Neuronal stem cell (in vitro differentiated cells): ENCODE measurements at regions not wholly inside any gene's neighbourhood (a gene's known extent, or its start where the extent isn't known, plus 50 kb on each side); places are given as distances from the start of the nearest gene placed in this dataset.
"Not testable (repeated sequence)": the region's sequence is repeated elsewhere in the genome, so short reads cannot be mapped to it uniquely, and the experiment has no call there.

ENCODE experiments used
- DNase-seq: peaks from one replicate; pipeline ENCODE4 v3.0.0-alpha.2; 2013; ENCODE audit warnings: low spot score
- H2AFZ ChIP-seq: one replicate; pipeline ENCODE4 v1.6.1; 2013; ENCODE audit warnings: mild to moderate bottlenecking, low read length, inconsistent platforms
- H2AK5ac ChIP-seq: 2 replicates; pipeline ENCODE4 v1.6.1; 2013; ENCODE audit warnings: low read depth, mild to moderate bottlenecking, inconsistent platforms, low read length, moderate library complexity, mixed read lengths
- H2BK120ac ChIP-seq: 2 replicates; pipeline ENCODE4 v1.6.1; 2013; ENCODE audit warnings: low read depth, mild to moderate bottlenecking, inconsistent platforms, low read length, moderate library complexity, mixed read lengths
- H2BK12ac ChIP-seq: one replicate; pipeline ENCODE4 v1.6.1; 2013; ENCODE audit warnings: low read length, inconsistent platforms
- H2BK15ac ChIP-seq: 2 replicates; pipeline ENCODE4 v1.6.1; 2013; ENCODE audit warnings: mild to moderate bottlenecking, low read length, inconsistent platforms, mixed read lengths
- H2BK5ac ChIP-seq: one replicate; pipeline ENCODE4 v1.6.1; 2013; ENCODE audit warnings: inconsistent platforms, mild to moderate bottlenecking, low read length, moderate library complexity
- H3K14ac ChIP-seq: one replicate; pipeline ENCODE4 v1.6.1; 2013; ENCODE audit warnings: low read length, inconsistent platforms
- H3K18ac ChIP-seq: 2 replicates; pipeline ENCODE4 v1.6.1; 2013; ENCODE audit warnings: low read length, inconsistent platforms
- H3K23ac ChIP-seq: 2 replicates; pipeline ENCODE4 v1.6.1; 2013; ENCODE audit warnings: low read depth, mild to moderate bottlenecking, mixed read lengths, low read length, inconsistent platforms; ENCODE audit not compliant: poor library complexity
- H3K27ac ChIP-seq: replicated peaks from 3 replicates; pipeline ENCODE4 v1.5.1; 2013; ENCODE audit warnings: low read length, inconsistent platforms
- H3K27me3 ChIP-seq, 3 experiments: 2 replicates each; pipeline ENCODE4 v1.6.1; 2013; ENCODE audit warnings: low read length in 3 of 3, mild to moderate bottlenecking in 2 of 3, inconsistent platforms in 1 of 3, low read depth in 1 of 3, mixed read lengths in 1 of 3, moderate library complexity in 1 of 3; ENCODE audit not compliant: control insufficient read depth in 3 of 3, insufficient read depth in 3 of 3
- H3K36me3 ChIP-seq, 2 donors: replicated peaks in 1 of 2; 2 replicates each; pipeline ENCODE4 v1.6.1; 2013; ENCODE audit warnings: low read length in 2 of 2; ENCODE audit not compliant: control insufficient read depth in 2 of 2, insufficient read depth in 2 of 2
- H3K4ac ChIP-seq: 2 replicates; pipeline ENCODE4 v1.6.1; 2013; ENCODE audit warnings: inconsistent platforms, mild to moderate bottlenecking, low read length, moderate library complexity
- H3K4me1 ChIP-seq, 2 donors: 1 replicate in 1 of 2; 2 replicates in 1 of 2; pipeline ENCODE4 v1.6.1; 2013; ENCODE audit warnings: low read length in 2 of 2, low read depth in 1 of 2; ENCODE audit not compliant: control insufficient read depth in 2 of 2, insufficient read depth in 1 of 2
- H3K4me2 ChIP-seq: one replicate; pipeline ENCODE4 v1.6.1; 2013; ENCODE audit warnings: mild to moderate bottlenecking, low read length, inconsistent platforms; ENCODE audit not compliant: insufficient read depth, poor library complexity, severe bottlenecking
- H3K4me3 ChIP-seq, 2 donors: 2 replicates each; pipeline ENCODE4 v1.5.1; 2013; ENCODE audit warnings: low read length in 2 of 2, mild to moderate bottlenecking in 2 of 2, inconsistent platforms in 1 of 2, moderate library complexity in 1 of 2
- H3K79me1 ChIP-seq: one replicate; pipeline ENCODE4 v1.6.1; 2013; ENCODE audit warnings: low read depth, mild to moderate bottlenecking, inconsistent platforms, low read length, moderate library complexity
- H3K9ac ChIP-seq: one replicate; pipeline ENCODE4 v1.6.1; 2013; ENCODE audit warnings: mild to moderate bottlenecking, low read depth, low read length, inconsistent platforms; ENCODE audit not compliant: poor library complexity
- H3K9me3 ChIP-seq, 2 donors: replicated peaks in 1 of 2; 2 replicates each; pipeline versions ENCODE3 to v1.6.1; 2013; ENCODE audit warnings: low read length in 2 of 2, mild to moderate bottlenecking in 2 of 2, inconsistent platforms in 1 of 2, low read depth in 1 of 2, mixed read lengths in 1 of 2, moderate library complexity in 1 of 2; ENCODE audit not compliant: control insufficient read depth in 2 of 2, insufficient read depth in 1 of 2
- H4K8ac ChIP-seq: one replicate; pipeline ENCODE4 v1.6.1; 2013; ENCODE audit warnings: low read depth, mild to moderate bottlenecking, inconsistent platforms, low read length, moderate library complexity
- H4K91ac ChIP-seq: one replicate; pipeline ENCODE4 v1.6.1; 2013; ENCODE audit warnings: low read length, low read depth, mild to moderate bottlenecking, inconsistent platforms; ENCODE audit not compliant: poor library complexity
- WGBS, 2 donors: extraction: QIAGEN DNeasy Blood & Tissue Kit; methylation state at CpG; one replicate each; pipeline ENCODE4 v1.1.7; 2013; ENCODE audit warnings: missing lambda C conversion rate in 2 of 2, mixed read lengths in 1 of 2; ENCODE audit not compliant: insufficient read length in 2 of 2, insufficient replicate concordance in 1 of 2; ENCODE audit errors: extremely low coverage in 2 of 2; 5-methylcytosine and 5-hydroxymethylcytosine counted together

DNA sequence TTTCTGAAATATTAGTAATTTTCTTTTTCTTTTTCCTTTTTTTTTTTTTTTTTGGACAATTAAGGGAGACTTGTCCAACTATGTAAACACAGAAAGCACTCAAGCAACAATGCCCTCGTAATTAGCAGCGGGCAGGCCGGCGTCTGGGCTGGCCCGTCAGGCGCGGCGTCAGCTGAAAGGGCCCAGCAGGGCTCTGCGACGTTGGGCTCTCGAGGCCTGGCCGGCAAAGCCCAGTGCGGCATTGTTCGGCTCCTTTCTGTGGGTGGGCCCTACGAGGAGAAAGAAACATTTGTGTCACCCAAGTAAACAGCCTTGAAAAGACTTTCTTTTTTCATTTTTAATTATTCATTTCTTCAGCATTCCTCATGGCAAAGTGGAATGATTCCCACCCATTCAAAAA, 359.2 kb downstream of the TEX29 start:
- H2AK5ac ChIP-seq, DNase-seq, H3K4me3 ChIP-seq, H3K14ac ChIP-seq, H4K91ac ChIP-seq, H3K4me1 ChIP-seq, H2AFZ ChIP-seq, H3K18ac ChIP-seq, H2BK5ac ChIP-seq, H3K36me3 ChIP-seq, H3K27me3 ChIP-seq, H3K4ac ChIP-seq, H3K27ac ChIP-seq, H4K8ac ChIP-seq, H3K9ac ChIP-seq, H3K79me1 ChIP-seq, H3K9me3 ChIP-seq, H2BK12ac ChIP-seq, H2BK15ac ChIP-seq, H3K23ac ChIP-seq, H3K4me2 ChIP-seq, H2BK120ac ChIP-seq: not testable (repeated sequence)
- no CpG with 5 or more reads among the region's 15 CpGs for WGBS, 2 donors

DNA sequence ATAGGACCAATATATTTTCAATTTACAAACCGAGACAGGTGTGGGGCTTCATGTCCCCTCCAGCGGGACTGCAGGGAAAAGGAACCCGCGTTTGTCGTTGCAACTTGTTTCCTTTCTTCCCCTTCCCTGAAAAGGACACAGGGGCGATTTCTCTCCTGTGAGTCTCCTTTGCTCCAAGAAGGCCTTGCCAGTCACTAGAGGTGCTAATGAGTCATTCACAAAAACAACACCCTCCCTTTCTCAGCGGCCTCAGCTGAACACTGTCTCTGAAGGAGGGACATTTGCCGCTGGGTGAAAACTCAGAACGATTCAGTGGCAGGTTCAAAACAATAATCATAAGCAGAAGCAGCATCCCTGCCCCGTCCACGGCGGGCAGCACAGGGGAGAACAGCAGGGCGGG, 359.7 kb downstream of the TEX29 start:
- H3K27ac ChIP-seq: not testable (repeated sequence)

DNA sequence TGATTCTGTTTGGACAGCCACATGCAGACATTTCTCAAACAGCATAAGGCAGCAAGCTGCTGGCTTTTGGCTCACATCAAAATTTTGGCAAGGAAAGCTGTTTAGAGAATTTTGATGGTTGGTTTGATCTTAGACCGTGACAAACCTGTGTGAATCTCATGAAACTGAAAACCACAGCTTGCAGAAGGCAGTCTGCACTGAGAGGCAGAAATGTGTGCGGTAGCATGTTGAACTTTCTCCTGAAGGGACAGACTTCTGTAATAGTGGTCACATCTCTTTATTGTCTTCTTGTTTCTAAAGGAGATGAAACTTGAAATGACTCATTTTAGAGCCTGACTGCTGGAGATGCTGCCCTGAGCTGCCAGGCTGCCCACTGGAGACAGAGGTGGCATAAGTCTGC, 371.6 kb downstream of the TEX29 start:
- not testable (repeated sequence) for H3K9ac ChIP-seq, H3K14ac ChIP-seq, H2BK5ac ChIP-seq, H3K18ac ChIP-seq, DNase-seq, H3K27me3 ChIP-seq, H3K4me3 ChIP-seq, H2AK5ac ChIP-seq, H3K79me1 ChIP-seq, H2BK15ac ChIP-seq, H2AFZ ChIP-seq, H3K9me3 ChIP-seq, H3K27ac ChIP-seq, H2BK120ac ChIP-seq, H3K4me1 ChIP-seq, H4K91ac ChIP-seq, H2BK12ac ChIP-seq, H3K36me3 ChIP-seq, H4K8ac ChIP-seq, H3K4ac ChIP-seq, H3K4me2 ChIP-seq, H3K23ac ChIP-seq
- WGBS, 2 donors: no CpG with 5 or more reads among the region's 2 CpGs

More for the DNA sequence above, 359.7 kb downstream of the TEX29 start:
- H3K4me3 ChIP-seq, H2AFZ ChIP-seq, H3K4me2 ChIP-seq, H4K91ac ChIP-seq, DNase-seq, H2AK5ac ChIP-seq, H3K23ac ChIP-seq, H3K79me1 ChIP-seq, H3K27me3 ChIP-seq, H3K4ac ChIP-seq, H4K8ac ChIP-seq, H3K9me3 ChIP-seq, H2BK5ac ChIP-seq, H3K18ac ChIP-seq, H3K4me1 ChIP-seq, H2BK120ac ChIP-seq, H3K36me3 ChIP-seq, H3K9ac ChIP-seq, H3K14ac ChIP-seq, H2BK12ac ChIP-seq, H2BK15ac ChIP-seq: not testable (repeated sequence)
- WGBS, 2 donors: no CpG with 5 or more reads among the region's 13 CpGs

DNA sequence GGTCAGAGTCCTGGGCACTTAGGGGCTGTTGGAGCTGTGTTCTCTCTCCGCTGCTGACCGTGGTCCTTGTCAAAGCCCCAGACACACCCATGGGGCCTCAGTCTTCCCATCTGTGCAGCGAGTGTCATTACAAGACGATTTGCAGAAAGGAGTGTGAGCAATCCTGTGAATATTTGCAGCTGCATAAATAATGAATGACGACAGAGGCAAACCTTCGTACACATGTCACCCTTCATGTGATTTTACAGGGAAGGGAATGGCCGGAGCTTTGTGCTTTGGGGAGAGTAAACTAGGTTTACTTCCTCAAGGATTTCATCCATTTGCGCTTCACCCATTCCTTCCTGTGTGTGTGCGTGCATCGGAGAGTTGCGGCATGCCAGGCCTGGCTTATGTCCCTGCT, 370.8 kb upstream of the SOX1 start:
- H3K27ac ChIP-seq, H2BK12ac ChIP-seq, H3K27me3 ChIP-seq, DNase-seq, H3K4me3 ChIP-seq, H3K79me1 ChIP-seq, H3K36me3 ChIP-seq, H3K4me1 ChIP-seq, H2AFZ ChIP-seq, H3K4ac ChIP-seq, H3K9me3 ChIP-seq, H3K23ac ChIP-seq, H3K4me2 ChIP-seq, H3K18ac ChIP-seq, H2AK5ac ChIP-seq, H4K91ac ChIP-seq, H2BK120ac ChIP-seq, H3K9ac ChIP-seq, H2BK5ac ChIP-seq, H4K8ac ChIP-seq, H3K14ac ChIP-seq, H2BK15ac ChIP-seq: not testable (repeated sequence)
- WGBS, 2 donors: no CpG with 5 or more reads among the region's 11 CpGs
